DMS53 (cell line): ENCODE measurements at regions not wholly inside any gene's neighbourhood (a gene's known extent, or its start where the extent isn't known, plus 50 kb on each side); places are given as distances from the start of the nearest gene placed in this dataset.
"Not testable (repeated sequence)": the region's sequence is repeated elsewhere in the genome, so short reads cannot be mapped to it uniquely, and the experiment has no call there.

Experiments
- DNase-seq: peaks from one replicate; lab custom pipeline; 2025; lab: John Stamatoyannopoulos, UW

DNA sequence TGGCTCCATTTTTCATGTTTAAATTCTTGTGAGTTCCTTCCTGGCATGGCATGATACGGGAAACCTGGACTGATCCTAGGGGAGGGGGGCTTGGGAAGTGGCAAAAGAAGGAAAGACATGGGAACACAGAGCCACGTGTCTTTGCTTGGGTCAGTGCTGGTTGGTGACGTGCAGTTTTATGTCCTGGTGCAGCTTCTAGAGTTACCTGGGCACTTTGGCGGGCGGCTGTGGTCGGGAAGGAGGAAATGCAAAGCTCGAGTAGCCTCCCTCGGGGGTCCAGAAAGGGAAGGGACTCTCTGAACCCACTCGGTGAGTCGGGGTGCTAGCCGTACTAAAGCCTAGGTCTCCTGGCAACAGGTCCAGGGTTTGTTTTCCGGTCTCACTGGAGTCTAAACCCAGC lies 94.6 kb downstream of the APOB start:
- DNase-seq: no peak

DNA sequence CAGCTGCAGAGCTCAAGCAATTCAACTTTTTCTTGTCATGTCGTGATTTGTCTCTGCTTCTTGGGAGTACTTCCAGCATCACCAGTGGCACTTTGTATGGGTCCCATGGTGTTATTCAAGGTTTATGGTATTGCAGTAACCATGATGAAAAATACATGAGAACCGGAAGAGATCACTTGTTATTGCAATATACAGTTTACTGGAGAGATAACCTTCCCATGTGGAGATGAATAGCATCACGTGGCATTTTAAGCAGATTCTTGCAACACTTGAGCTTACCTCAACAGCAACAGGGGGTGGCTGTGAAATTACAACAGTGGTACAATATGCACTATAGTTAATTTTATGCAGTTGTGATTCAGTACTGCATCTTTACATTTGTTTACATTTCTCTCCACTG lies 97.4 kb downstream of the APOB start:
- no peak for DNase-seq

- DNase-seq: not testable (repeated sequence)
Observed at GRCh38 chr2:20943721-20944120, 100.2 kb downstream of the APOB start.

- no peak for DNase-seq
Observed at GRCh38 chr2:20942646-20943125, 101.2 kb downstream of the APOB start.

DNA sequence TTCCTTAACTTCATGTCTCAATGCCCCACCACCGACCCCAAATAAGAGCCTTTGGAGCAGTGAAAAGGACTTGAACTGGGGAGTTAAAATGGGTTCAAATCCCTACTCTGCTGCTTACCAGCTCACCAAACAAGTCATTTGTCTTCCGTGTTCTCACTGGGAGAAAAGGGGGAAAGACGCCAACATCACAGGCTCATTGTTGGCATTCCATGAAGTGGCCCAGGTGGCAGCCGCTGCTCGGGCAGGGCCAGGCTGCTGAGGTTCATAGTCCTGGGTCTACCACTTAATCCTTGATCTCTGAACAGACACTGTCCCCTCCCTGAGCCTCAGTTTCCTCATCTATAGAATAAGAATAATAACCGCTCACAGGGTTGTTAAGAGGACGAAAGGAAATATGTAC lies 103.0 kb downstream of the APOB start:
- DNase-seq: no peak

GRCh38 chr2:20939931-20940795 lies 103.7 kb downstream of the APOB start:
- DNase-seq: no peak

- no peak for DNase-seq
Observed at GRCh38 chr2:20937353-20937752, 106.5 kb downstream of the APOB start.

GRCh38 chr2:20935168-20935775 lies 108.6 kb downstream of the APOB start:
- DNase-seq: no peak

DNA sequence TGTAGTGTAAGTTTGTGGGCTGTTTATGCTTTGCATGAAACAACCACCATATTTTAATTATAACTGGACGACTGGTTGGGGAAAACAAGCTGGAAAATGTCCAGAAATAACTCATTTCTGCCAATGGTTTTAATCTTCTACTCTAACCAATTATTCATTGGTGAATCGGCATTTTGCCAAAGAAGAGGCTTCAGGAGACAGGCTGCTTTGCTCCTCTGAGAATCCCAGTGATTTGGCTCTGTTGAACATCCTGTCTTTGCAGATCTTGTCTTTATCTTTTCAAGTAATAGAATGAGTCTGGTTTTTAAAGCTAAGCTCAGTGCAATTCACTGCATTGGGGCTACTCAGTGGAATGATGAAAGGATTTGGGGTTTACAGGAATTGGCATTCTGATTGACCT lies 109.6 kb downstream of the APOB start:
- DNase-seq: no peak

- no peak for DNase-seq
Observed at GRCh38 chr2:20933714-20934113, 110.2 kb downstream of the APOB start.

- no peak for DNase-seq
Observed at GRCh38 chr2:20931346-20931745, 108.4 kb upstream of the LDAH start.

- DNase-seq: no peak
Observed at GRCh38 chr2:20930928-20931327, 108.0 kb upstream of the LDAH start.

GRCh38 chr2:20929721-20930120 lies 106.8 kb upstream of the LDAH start:
- no peak for DNase-seq

DNA sequence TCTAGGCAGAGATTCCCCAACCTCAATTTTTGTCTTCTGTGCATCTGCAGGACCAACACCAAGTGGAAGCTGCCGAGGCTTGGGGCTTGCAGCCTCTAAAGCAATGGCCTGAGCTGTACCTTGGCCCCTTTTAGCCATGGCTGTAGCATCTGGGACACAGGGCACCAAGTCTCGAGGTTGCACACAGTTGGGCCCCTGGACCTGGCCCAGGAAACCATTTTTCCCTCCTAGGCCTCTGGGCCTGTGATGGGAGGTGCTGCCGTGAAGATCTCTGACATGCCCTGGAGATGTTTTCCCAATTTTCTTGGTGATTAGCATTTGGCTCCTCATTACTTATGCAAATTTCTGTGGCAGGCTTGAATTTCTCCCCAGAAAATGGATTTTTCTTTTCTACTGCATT lies 105.7 kb upstream of the LDAH start:
- no peak for DNase-seq

DNA sequence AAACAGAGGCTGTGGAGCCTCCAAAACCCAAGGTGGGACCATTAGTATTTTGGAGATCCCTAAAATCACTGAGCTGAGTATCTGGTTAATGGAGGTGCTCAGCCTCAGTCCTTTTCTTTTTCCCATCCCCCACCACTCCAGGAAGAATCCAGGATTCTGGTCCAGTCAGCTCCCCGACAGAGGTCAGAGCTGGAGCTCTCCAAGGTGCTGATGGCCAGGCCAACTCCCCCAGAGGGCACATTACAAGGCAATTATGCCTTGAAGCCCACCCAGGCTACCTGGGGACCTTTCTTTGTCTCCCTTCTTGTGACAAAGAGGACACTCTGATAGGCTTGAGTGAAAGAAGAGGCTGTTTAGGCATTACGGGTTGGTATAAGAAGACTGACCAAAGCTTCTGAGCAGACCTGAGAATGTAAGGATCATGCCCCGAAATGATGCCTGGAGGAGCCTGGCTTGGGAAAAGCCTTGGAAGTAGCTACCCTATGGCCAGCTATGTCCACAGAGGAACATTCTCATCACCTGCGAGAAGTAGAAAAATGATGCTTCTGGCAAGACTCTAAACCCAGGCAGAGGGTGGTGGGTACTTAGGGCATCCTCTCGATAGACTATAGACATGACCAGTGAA lies 102.5 kb upstream of the LDAH start:
- DNase-seq: no peak

GRCh38 chr2:20919297-20919800 lies 96.4 kb upstream of the LDAH start:
- DNase-seq: no peak

- no peak for DNase-seq
Observed at GRCh38 chr2:20917719-20918572, 95.0 kb upstream of the LDAH start.

DNA sequence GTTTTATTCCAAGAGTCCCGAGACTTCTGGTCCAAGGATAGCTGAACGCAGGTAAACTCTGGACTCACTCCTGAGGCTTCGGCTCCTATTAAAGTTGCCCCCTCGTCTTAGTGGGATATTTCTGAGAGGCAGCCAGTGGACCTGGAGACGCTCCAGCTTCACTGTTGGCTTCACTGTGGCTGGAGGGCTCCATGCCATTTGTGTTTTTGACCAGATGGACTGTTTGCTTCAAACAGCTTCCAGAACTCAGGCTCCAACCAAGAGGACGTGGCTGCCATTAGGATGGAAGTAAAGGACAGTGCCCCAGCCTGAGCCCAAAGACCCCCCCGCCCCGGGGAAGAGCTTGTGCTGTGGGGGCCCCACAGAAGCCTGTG lies 94.4 kb upstream of the LDAH start:
- no peak for DNase-seq

DNA sequence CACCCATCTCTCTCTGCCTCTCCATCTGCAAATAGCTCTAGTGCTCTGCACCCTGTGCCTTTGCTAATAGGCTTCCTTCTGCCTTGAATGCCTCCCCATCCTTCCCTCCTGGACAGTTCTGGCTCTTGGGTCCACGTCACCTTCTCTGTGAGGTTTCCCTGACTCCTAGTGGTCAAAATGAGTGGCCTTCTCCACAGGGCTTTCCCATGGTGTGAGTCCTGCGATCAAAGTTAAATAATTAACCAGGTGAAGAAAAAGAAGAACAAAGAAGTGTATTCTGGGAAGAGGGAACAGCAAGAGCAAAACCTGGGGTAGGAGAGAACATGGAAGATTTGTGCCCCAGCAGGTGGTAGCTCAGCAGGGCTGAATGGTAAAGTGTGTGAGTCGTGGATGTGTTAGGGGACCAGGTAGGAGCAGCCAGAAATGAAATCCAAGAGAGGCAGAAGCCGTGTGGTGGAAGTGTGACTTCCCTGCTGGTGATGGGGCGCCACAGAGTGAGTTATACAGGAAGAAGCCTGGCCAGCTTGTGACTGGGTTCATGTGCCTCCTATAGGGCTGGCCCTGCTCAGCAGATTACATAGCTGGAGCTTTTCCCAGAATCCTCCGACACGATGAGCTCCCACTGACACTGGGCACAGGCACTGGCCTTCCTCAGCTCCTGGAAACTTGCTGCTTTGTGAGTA lies 93.8 kb upstream of the LDAH start:
- peak; percentile 79 for DNase-seq

- no peak for DNase-seq
Observed at GRCh38 chr2:20915271-20915670, 92.4 kb upstream of the LDAH start.

DNA sequence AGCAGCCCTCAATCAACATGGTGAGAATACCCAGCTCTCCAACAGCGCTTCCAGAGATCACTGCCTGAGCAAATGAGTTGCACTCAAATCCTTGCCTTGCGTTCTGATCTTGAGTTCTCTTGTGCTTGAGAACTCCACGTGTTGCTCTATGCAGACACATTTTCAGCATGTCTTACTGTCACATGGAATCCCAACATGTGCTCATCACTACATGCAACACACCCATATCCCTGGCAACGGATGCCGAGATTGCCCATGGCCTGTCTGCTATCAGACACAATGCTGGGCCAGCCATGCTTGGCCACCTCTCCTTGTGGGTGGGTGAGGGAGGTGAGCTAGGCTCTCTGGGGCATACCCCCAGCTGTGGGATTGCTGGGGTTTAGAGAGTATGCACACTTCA lies 91.9 kb upstream of the LDAH start:
- DNase-seq: no peak
